HEK293 (cell line): ENCODE measurements at regions not wholly inside any gene's neighbourhood (a gene's known extent, or its start where the extent isn't known, plus 50 kb on each side); places are given as distances from the start of the nearest gene placed in this dataset.

ENCODE experiments used
- CTCF ChIA-PET: fragments of 350-600 bp; formaldehyde crosslinking; extraction: SDS; loops from one replicate; lab custom pipeline; 2021; ENCODE audit warnings: antibody characterized with exemption; lab: Yijun Ruan, JAX
- POLR2A ChIA-PET: fragments of 300-600 bp; formaldehyde crosslinking; extraction: SDS; loops from one replicate; lab custom pipeline; 2020; ENCODE audit warnings: antibody characterized with exemption, inconsistent platforms; lab: Yijun Ruan, JAX
- H3K27ac ChIP-seq: fragments of 200-500 bp; sonication (Bioruptor generic); 2 replicates; pipeline ENCODE4 v1.5.1; 2014; ENCODE audit warnings: low read depth, low read length, control low read depth, inconsistent platforms; ENCODE audit errors: extremely low read depth
- H3K36me3 ChIP-seq, 2 experiments: fragments of 200-500 bp in 1 of 2; sonication (Bioruptor generic) in 1 of 2; 1 replicate in 1 of 2; 2 replicates in 1 of 2; pipeline ENCODE4 v1.5.1; 2014 to 2017; ENCODE audit warnings: inconsistent platforms in 2 of 2, low read length in 2 of 2; ENCODE audit not compliant: control insufficient read depth in 2 of 2, insufficient read depth in 1 of 2
- H3K4me1 ChIP-seq: fragments of 200-500 bp; sonication (Bioruptor generic); 2 replicates; pipeline ENCODE4 v1.5.1; 2014; ENCODE audit warnings: mild to moderate bottlenecking, low read length, inconsistent platforms; ENCODE audit not compliant: control insufficient read depth, insufficient read depth
- H3K4me3 ChIP-seq: 2 replicates; pipeline ENCODE4 v1.5.1; 2011; ENCODE audit warnings: low read depth, mild to moderate bottlenecking, control low read depth, low read length, moderate library complexity
- H3K9me3 ChIP-seq: fragments of 200-500 bp; sonication (Bioruptor generic); 2 replicates; pipeline ENCODE4 v1.5.1; 2014; ENCODE audit warnings: low read depth, low read length, inconsistent platforms; ENCODE audit not compliant: control insufficient read depth, insufficient read depth
- EGR2 ChIP-seq: fragments of 450-650 bp; formaldehyde crosslinking; IDR thresholded peaks from 2 replicates; pipeline ENCODE4 v1.5.1; 2016; ENCODE audit warnings: low read depth, missing biosample characterization, missing genetic modification characterization
- KLF1 ChIP-seq: fragments of 450-650 bp; formaldehyde crosslinking; IDR thresholded peaks from 2 replicates; pipeline ENCODE4 v1.5.1; 2016; ENCODE audit warnings: missing biosample characterization, missing genetic modification characterization
- KLF10 ChIP-seq: fragments of 450-650 bp; IDR thresholded peaks from 2 replicates; pipeline ENCODE4 v1.5.1; 2018; ENCODE audit warnings: missing biosample characterization, mild to moderate bottlenecking, missing genetic modification characterization
- OVOL3 ChIP-seq: fragments of 450-650 bp; formaldehyde crosslinking; IDR thresholded peaks from 2 replicates; pipeline ENCODE4 v1.5.1; 2016; ENCODE audit warnings: missing biosample characterization, missing genetic modification characterization
- PRDM1 ChIP-seq: fragments of 450-650 bp; formaldehyde crosslinking; IDR thresholded peaks from 2 replicates; pipeline ENCODE4; 2016; ENCODE audit warnings: missing biosample characterization, missing genetic modification characterization
- RBAK ChIP-seq: fragments of 450-650 bp; formaldehyde crosslinking; IDR thresholded peaks from 2 replicates; pipeline ENCODE4 v1.5.1; 2016; ENCODE audit warnings: missing biosample characterization, missing genetic modification characterization
- SCRT1 ChIP-seq: fragments of 450-650 bp; formaldehyde crosslinking; IDR thresholded peaks from 2 replicates; pipeline ENCODE4 v1.5.1; 2016; ENCODE audit warnings: missing biosample characterization, missing genetic modification characterization, borderline replicate concordance
- ZFP37 ChIP-seq: fragments of 450-650 bp; formaldehyde crosslinking; IDR thresholded peaks from 2 replicates; pipeline ENCODE4 v1.5.1; 2016; ENCODE audit warnings: missing biosample characterization, missing genetic modification characterization
- ZNF132 ChIP-seq: fragments of 450-650 bp; formaldehyde crosslinking; IDR thresholded peaks from 2 replicates; pipeline ENCODE4 v1.5.1; 2017; ENCODE audit warnings: missing biosample characterization, missing genetic modification characterization, borderline replicate concordance
- ZNF155 ChIP-seq: fragments of 450-650 bp; formaldehyde crosslinking; IDR thresholded peaks from 2 replicates; pipeline ENCODE4 v1.5.1; 2016; ENCODE audit warnings: missing biosample characterization, missing genetic modification characterization
- ZNF169 ChIP-seq: fragments of 450-650 bp; formaldehyde crosslinking; IDR thresholded peaks from 2 replicates; pipeline ENCODE4 v1.5.1; 2016; ENCODE audit warnings: missing biosample characterization, missing genetic modification characterization
- ZNF174 ChIP-seq: fragments of 450-650 bp; formaldehyde crosslinking; IDR thresholded peaks from 2 replicates; pipeline ENCODE4 v1.5.0; 2017; ENCODE audit warnings: missing biosample characterization, mild to moderate bottlenecking, missing genetic modification characterization
- ZNF239 ChIP-seq: fragments of 450-650 bp; formaldehyde crosslinking; IDR thresholded peaks from 2 replicates; pipeline ENCODE4 v1.5.1; 2016; ENCODE audit warnings: missing biosample characterization, missing genetic modification characterization
- ZNF274 ChIP-seq, 2 experiments: fragments of 200-500 bp in 1 of 2; fragments of 450-650 bp in 1 of 2; sonication (Bioruptor generic) in 1 of 2; formaldehyde crosslinking in 1 of 2; IDR thresholded peaks; 2 replicates each; pipeline versions ENCODE4 v1.5.1 to v1.6.1; 2014 to 2016; ENCODE audit warnings: borderline replicate concordance in 1 of 2, inconsistent platforms in 1 of 2, low read length in 1 of 2, missing biosample characterization in 1 of 2, missing genetic modification characterization in 1 of 2
- ZNF391 ChIP-seq: fragments of 450-650 bp; formaldehyde crosslinking; IDR thresholded peaks from 2 replicates; pipeline ENCODE4 v1.5.1; 2016; ENCODE audit warnings: low read depth, missing biosample characterization, missing genetic modification characterization, borderline replicate concordance
- ZNF416 ChIP-seq: fragments of 450-650 bp; formaldehyde crosslinking; IDR thresholded peaks from 2 replicates; pipeline ENCODE4 v1.5.1; 2016; ENCODE audit warnings: missing biosample characterization, missing genetic modification characterization
- ZNF48 ChIP-seq: fragments of 450-650 bp; formaldehyde crosslinking; IDR thresholded peaks from 2 replicates; pipeline ENCODE4 v1.5.1; 2016; ENCODE audit warnings: missing biosample characterization, missing genetic modification characterization
- ZNF530 ChIP-seq: fragments of 450-650 bp; formaldehyde crosslinking; IDR thresholded peaks from 2 replicates; pipeline ENCODE4 v1.5.1; 2016; ENCODE audit warnings: low read depth, missing biosample characterization, missing genetic modification characterization
- ZNF548 ChIP-seq: fragments of 450-650 bp; formaldehyde crosslinking; IDR thresholded peaks from 2 replicates; pipeline ENCODE4 v1.5.1; 2016; ENCODE audit warnings: missing biosample characterization, missing genetic modification characterization
- ZNF558 ChIP-seq: fragments of 450-650 bp; formaldehyde crosslinking; IDR thresholded peaks from 2 replicates; pipeline ENCODE4 v1.5.1; 2016; ENCODE audit warnings: missing biosample characterization, missing genetic modification characterization
- ZNF610 ChIP-seq: fragments of 450-650 bp; formaldehyde crosslinking; IDR thresholded peaks from 2 replicates; pipeline ENCODE4 v1.5.1; 2016; ENCODE audit warnings: missing biosample characterization, missing genetic modification characterization, borderline replicate concordance
- ZNF626 ChIP-seq: fragments of 450-650 bp; sonication (Bioruptor Pico); formaldehyde crosslinking; IDR thresholded peaks from 2 replicates; pipeline ENCODE4 v1.5.1; 2018; ENCODE audit warnings: missing biosample characterization, missing genetic modification characterization, inconsistent platforms
- ZNF677 ChIP-seq: fragments of 450-650 bp; IDR thresholded peaks from 2 replicates; pipeline ENCODE4 v1.5.0; 2018; ENCODE audit warnings: missing biosample characterization, mild to moderate bottlenecking, missing genetic modification characterization, moderate library complexity
- ZNF76 ChIP-seq: fragments of 450-650 bp; formaldehyde crosslinking; IDR thresholded peaks from 2 replicates; pipeline ENCODE4; 2016; ENCODE audit warnings: low read depth, missing biosample characterization, missing genetic modification characterization, borderline replicate concordance
- TF ChIP-seq, protein P1 (sequence below): fragments of 450-650 bp; formaldehyde crosslinking; IDR thresholded peaks from 2 replicates; pipeline ENCODE4 v1.5.1; 2016; ENCODE audit warnings: missing biosample characterization, missing genetic modification characterization
- TF ChIP-seq, protein P2 (sequence below): IDR thresholded peaks from 2 replicates; pipeline ENCODE4 v1.6.1; 2011; ENCODE audit warnings: mild to moderate bottlenecking, low read depth, low read length, borderline replicate concordance
- TF ChIP-seq, protein P3 (sequence below): fragments of 450-650 bp; formaldehyde crosslinking; IDR thresholded peaks from 2 replicates; pipeline ENCODE4 v1.5.1; 2016; ENCODE audit warnings: missing biosample characterization, missing genetic modification characterization, low read depth
- TF ChIP-seq, protein P4 (sequence below): fragments of 450-650 bp; formaldehyde crosslinking; IDR thresholded peaks from 2 replicates; pipeline ENCODE4 v1.5.1; 2016; ENCODE audit warnings: missing biosample characterization, missing genetic modification characterization

DNA sequence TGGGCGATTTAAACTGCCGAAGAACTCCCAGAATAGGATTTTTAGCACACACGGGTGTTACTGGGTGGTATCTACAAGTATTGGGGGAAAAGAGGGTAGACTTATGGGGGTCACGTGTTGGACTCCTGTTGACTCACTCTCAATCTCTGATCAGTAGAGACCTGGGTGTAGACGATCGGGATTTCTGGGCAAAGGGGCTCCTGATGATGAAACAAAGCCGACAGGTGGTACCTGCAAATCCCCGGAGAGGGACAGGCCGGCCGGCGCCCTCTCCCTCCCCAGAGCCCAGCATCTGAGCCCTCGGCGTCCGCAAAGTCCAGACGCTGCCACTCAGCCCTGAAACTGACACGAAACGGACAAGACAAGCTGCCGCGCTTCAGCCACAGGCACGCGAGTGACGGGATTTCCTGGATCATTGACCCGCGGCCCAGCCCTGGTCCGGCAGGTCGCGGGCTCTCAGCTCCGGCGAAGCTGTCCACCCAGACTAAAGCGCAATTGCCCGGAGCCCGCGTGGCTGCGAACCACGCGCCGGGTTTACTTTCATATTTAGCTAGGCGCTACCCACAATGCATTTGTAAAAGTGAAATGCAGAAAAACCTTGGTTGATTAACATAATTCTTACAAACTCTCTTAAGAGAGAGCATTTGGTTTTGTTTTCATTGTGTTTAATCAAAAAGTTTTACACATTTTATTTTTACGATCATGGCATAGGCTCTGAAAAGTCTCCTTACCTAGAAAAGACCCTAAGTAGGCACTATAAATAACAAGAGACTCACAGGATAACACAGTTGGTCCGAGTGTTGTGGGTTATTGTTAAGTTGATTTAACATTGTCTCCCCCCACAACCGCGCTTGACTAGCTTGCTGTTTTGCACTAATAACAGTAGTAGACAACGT is 56.9 kb upstream of the EZH2 start (continued):
- no peak for TF ChIP-seq ZNF169 (tag by site-specific recombination)
- peak; percentile 95 for TF ChIP-seq SCRT1 (tag by site-specific recombination)
- TF ChIP-seq ZNF548 (tag by site-specific recombination), result no peak
- peak; percentile 96 for TF ChIP-seq ZNF76 (tag by site-specific recombination)
- no peak for TF ChIP-seq ZNF274 (IDR thresholded peaks at IDR 0.05; ENCODE audit: low read length)
- no peak for TF ChIP-seq ZNF274 (tag by site-specific recombination; IDR thresholded peaks at IDR 0.05; ENCODE audit: borderline replicate concordance)
- TF ChIP-seq, protein P1, sequence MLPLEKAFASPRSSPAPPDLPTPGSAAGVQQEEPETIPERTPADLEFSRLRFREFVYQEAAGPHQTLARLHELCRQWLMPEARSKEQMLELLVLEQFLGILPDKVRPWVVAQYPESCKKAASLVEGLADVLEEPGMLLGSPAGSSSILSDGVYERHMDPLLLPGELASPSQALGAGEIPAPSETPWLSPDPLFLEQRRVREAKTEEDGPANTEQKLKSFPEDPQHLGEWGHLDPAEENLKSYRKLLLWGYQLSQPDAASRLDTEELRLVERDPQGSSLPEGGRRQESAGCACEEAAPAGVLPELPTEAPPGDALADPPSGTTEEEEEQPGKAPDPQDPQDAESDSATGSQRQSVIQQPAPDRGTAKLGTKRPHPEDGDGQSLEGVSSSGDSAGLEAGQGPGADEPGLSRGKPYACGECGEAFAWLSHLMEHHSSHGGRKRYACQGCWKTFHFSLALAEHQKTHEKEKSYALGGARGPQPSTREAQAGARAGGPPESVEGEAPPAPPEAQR, result no peak
- TF ChIP-seq ZNF155 (tag by site-specific recombination), result no peak
- no peak for TF ChIP-seq ZNF132 (tag by site-specific recombination)
- no peak for TF ChIP-seq ZNF416
- TF ChIP-seq KLF10 (tag by site-specific recombination), result peak; percentile 54; the same call in 1 of the 2 replicates
- TF ChIP-seq ZNF530 (tag by site-specific recombination), result no peak
- no peak for TF ChIP-seq RBAK (tag by site-specific recombination)
- TF ChIP-seq ZNF677 (tag by site-specific recombination), result no peak
- TF ChIP-seq EGR2 (tag by site-specific recombination), result no peak
- 0 out of 2 replicates have a peak, but pooled peaks have one; percentile 43 for TF ChIP-seq ZFP37
- peak; percentile 78; the same call in 1 of the 2 replicates for TF ChIP-seq ZNF391
- TF ChIP-seq, protein P2, sequence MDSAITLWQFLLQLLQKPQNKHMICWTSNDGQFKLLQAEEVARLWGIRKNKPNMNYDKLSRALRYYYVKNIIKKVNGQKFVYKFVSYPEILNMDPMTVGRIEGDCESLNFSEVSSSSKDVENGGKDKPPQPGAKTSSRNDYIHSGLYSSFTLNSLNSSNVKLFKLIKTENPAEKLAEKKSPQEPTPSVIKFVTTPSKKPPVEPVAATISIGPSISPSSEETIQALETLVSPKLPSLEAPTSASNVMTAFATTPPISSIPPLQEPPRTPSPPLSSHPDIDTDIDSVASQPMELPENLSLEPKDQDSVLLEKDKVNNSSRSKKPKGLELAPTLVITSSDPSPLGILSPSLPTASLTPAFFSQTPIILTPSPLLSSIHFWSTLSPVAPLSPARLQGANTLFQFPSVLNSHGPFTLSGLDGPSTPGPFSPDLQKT, result no peak
- peak; percentile 17; the same call in 1 of the 2 replicates for TF ChIP-seq ZNF610 (tag by site-specific recombination)
- TF ChIP-seq, protein P3, sequence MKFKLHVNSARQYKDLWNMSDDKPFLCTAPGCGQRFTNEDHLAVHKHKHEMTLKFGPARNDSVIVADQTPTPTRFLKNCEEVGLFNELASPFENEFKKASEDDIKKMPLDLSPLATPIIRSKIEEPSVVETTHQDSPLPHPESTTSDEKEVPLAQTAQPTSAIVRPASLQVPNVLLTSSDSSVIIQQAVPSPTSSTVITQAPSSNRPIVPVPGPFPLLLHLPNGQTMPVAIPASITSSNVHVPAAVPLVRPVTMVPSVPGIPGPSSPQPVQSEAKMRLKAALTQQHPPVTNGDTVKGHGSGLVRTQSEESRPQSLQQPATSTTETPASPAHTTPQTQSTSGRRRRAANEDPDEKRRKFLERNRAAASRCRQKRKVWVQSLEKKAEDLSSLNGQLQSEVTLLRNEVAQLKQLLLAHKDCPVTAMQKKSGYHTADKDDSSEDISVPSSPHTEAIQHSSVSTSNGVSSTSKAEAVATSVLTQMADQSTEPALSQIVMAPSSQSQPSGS (tag by site-specific recombination), result no peak
- 0 out of 2 replicates have a peak, but pooled peaks have one; percentile 14 for TF ChIP-seq ZNF558 (tag by site-specific recombination)
- TF ChIP-seq OVOL3 (tag by site-specific recombination), result no peak

DNA sequence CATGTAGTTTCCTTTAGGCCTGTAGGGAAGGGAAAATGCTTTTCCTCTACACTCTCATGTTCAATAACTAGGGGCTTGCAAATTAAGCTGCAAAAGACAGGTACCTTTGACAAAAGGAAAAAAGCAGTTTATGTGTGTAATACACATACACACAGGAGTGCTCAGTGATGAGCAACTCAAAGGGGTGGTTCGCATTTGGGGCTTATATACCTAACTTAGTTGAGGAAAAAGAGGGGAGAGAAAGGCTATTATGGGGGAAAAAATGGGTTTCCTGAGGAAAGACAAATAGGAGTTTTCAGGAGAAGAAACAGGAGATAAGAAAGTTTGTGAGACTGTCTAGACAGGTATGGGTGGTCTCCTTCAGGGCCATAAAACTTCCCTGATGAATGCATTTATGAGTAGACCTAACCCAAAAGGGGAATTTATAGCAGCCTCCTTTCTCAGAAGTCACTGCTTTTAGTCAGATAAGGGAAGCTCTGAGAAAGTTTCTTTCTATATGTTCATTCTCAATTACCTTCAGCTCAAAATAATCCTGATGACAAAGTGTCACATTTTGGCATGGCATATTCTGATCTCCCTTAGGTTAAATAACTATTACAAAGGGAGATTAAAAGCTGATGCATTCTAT is 55.2 kb upstream of the EZH2 start:
- Histone ChIP-seq H3K36me3 (no peaks in the 10 kb centered on the region), H3K4me3 (no peak overlapping the region), H3K27ac (no peak overlapping the region), H3K9me3 (no peaks in the 10 kb centered on the region), H3K4me1 (no peaks in the 10 kb centered on the region)
- ChIA-PET POLR2A (interaction anchor here (0.7 to 1.0 kb wide), 2 partner anchors 56 to 241 kb away, joined by 4 to 5 read pairs; partner anchors contain the start of gene CUL1), CTCF (interaction anchor here (0.7 to 1.9 kb wide), 4 partner anchors 8 to 81 kb away, joined by 3 to 7 read pairs (median 4); no protein-coding TSS in a partner anchor)
- TF ChIP-seq KLF1 (tag by site-specific recombination) (peak; percentile 13; the same call in 1 of the 2 replicates), ZNF174 (tag by site-specific recombination) (no peak), ZNF626 (no peak), PRDM1 (tag by site-specific recombination) (peak; percentile 35; the same call in 1 of the 2 replicates), ZNF48 (tag by site-specific recombination) (no peak), ZNF239 (tag by site-specific recombination) (no peak)
- TF ChIP-seq, protein P4, sequence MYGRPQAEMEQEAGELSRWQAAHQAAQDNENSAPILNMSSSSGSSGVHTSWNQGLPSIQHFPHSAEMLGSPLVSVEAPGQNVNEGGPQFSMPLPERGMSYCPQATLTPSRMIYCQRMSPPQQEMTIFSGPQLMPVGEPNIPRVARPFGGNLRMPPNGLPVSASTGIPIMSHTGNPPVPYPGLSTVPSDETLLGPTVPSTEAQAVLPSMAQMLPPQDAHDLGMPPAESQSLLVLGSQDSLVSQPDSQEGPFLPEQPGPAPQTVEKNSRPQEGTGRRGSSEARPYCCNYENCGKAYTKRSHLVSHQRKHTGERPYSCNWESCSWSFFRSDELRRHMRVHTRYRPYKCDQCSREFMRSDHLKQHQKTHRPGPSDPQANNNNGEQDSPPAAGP (tag by site-specific recombination), result no peak
